OCI-LY7 (cell line): ENCODE measurements at regions not wholly inside any gene's neighbourhood (a gene's known extent, or its start where the extent isn't known, plus 50 kb on each side); places are given as distances from the start of the nearest gene placed in this dataset.

ENCODE experiments used
- BruUV-seq: library from RNA; stranded (reverse); fragments of 400-500 nt; replicated peaks from 2 replicates; lab custom pipeline; 2021; lab: Mats Ljungman, UMichigan
- CTCF ChIA-PET: fragments of 300-600 bp; sonication (Branson Sonifier 250); formaldehyde crosslinking; loops from one replicate; lab custom pipeline; 2022; ENCODE audit warnings: antibody characterized with exemption; ENCODE audit not compliant: unreplicated experiment; lab: Charles Lee
- POLR2A ChIA-PET: fragments of 300-600 bp; sonication (Branson Sonifier 250); formaldehyde crosslinking; loops from one replicate; lab custom pipeline; 2022; ENCODE audit warnings: antibody characterized with exemption; lab: Charles Lee
- DNase-seq: peaks from one replicate; pipeline ENCODE4 v3.0.0-alpha.2; 2015; ENCODE audit warnings: low spot score
- H2AFZ ChIP-seq: fragments of 200-600 bp; sonication (generic), shearing (Covaris generic); 2 replicates; pipeline ENCODE4 v1.6.1; 2014; ENCODE audit warnings: mild to moderate bottlenecking, antibody characterized with exemption, low read length, moderate library complexity
- H3K27ac ChIP-seq: fragments of 200-600 bp; sonication (generic); 2 replicates; pipeline ENCODE4 v1.5.1; 2014; ENCODE audit warnings: mixed run types, low read depth, mild to moderate bottlenecking, moderate library complexity, low read length, inconsistent platforms; ENCODE audit not compliant: poor library complexity, severe bottlenecking
- H3K36me3 ChIP-seq: fragments of 200-600 bp; sonication (generic); 2 replicates; pipeline ENCODE4 v1.6.1; 2014; ENCODE audit warnings: mild to moderate bottlenecking, antibody characterized with exemption, low read length, moderate library complexity, mixed read lengths; ENCODE audit not compliant: insufficient read depth
- H3K4me1 ChIP-seq: fragments of 200-600 bp; sonication (generic); 2 replicates; pipeline ENCODE4 v1.5.1; 2014; ENCODE audit warnings: mild to moderate bottlenecking, low read length; ENCODE audit not compliant: insufficient read depth, poor library complexity, severe bottlenecking
- H3K4me2 ChIP-seq: fragments of 200-600 bp; sonication (generic); 2 replicates; pipeline ENCODE4 v1.6.1; 2014; ENCODE audit warnings: mild to moderate bottlenecking, low read length
- H3K4me3 ChIP-seq: fragments of 200-600 bp; sonication (generic); 2 replicates; pipeline ENCODE4 v1.5.1; 2014; ENCODE audit warnings: mild to moderate bottlenecking, low read depth, low read length; ENCODE audit not compliant: poor library complexity, severe bottlenecking
- H3K79me2 ChIP-seq: fragments of 200-600 bp; sonication (generic); 2 replicates; pipeline ENCODE4 v1.6.1; 2016; ENCODE audit warnings: low read depth, mild to moderate bottlenecking, low read length, moderate library complexity, mixed read lengths; ENCODE audit not compliant: insufficient read depth
- H3K9me2 ChIP-seq: fragments of 200-600 bp; sonication (generic); 2 replicates; pipeline ENCODE4 v1.6.1; 2016; ENCODE audit warnings: mild to moderate bottlenecking, low read length, mixed read lengths; ENCODE audit not compliant: insufficient read depth
- H3K9me3 ChIP-seq: fragments of 200-600 bp; sonication (generic); 2 replicates; pipeline ENCODE4 v1.6.1; 2014; ENCODE audit warnings: mild to moderate bottlenecking, mixed run types, low read length, mixed read lengths
- H4K20me1 ChIP-seq: fragments of 200-600 bp; sonication (generic); 2 replicates; pipeline ENCODE4 v1.6.1; 2014; ENCODE audit warnings: mild to moderate bottlenecking, antibody characterized with exemption, low read length, moderate library complexity, mixed read lengths; ENCODE audit not compliant: insufficient read depth
- EZH2phosphoT487 ChIP-seq: fragments of 200-600 bp; sonication (generic); IDR thresholded peaks from 2 replicates; pipeline ENCODE4 v1.6.1; 2018; ENCODE audit warnings: low read depth, borderline replicate concordance, mild to moderate bottlenecking, mixed run types, antibody characterized with exemption, low read length, moderate library complexity, mixed read lengths
- intact Hi-C: fragments of 100-400 bp; cut with micrococcal nuclease; formaldehyde crosslinking; loops from one replicate; pipeline ENCODE4 v1.10.0; 2022; ENCODE audit not compliant: unreplicated experiment
- TF ChIP-seq, protein P1 (sequence below): fragments of 200-600 bp; sonication (generic); conservative IDR thresholded peaks from 2 replicates; pipeline ENCODE4 v1.5.1; 2014; ENCODE audit warnings: mild to moderate bottlenecking, antibody characterized with exemption, low read length, moderate library complexity, mixed read lengths

DNA sequence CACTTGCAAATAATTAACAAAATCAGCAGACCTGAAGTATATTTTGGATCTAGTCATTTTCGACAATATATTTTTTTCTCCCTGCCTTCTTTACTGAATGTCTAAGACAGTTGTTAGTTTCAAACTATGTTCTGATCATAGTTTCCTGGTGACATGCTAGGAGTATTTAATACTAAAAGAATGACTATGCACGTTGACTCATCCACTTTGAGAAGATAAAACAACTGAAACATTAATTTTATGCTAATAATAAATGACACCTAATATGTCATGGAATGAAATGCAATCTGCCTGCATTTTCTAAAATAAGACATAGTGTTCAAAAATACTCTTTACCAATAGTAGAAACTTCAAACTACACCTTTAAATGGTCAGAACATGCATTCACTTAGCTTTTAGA lies 2123.7 kb upstream of the C9orf72 start:
- no peaks in the 10 kb centered on the region for H3K9me2 ChIP-seq
- no peaks in the 10 kb centered on the region for H3K9me3 ChIP-seq
- ChIA-PET POLR2A (interaction anchor here (0.6 to 0.9 kb wide), 2 partner anchors 9 to 1960 kb away, joined by 3 read pairs; no protein-coding TSS in a partner anchor), CTCF (no interaction called here)
- no peak for DNase-seq
- no peaks in the 10 kb centered on the region for H4K20me1 ChIP-seq
- H3K4me3 ChIP-seq: no peak overlapping the region
- H3K36me3 ChIP-seq: no peaks in the 10 kb centered on the region
- H3K4me2 ChIP-seq: no peak overlapping the region
- H3K27ac ChIP-seq: no peak overlapping the region
- no peak overlapping the region for H2AFZ ChIP-seq
- intact Hi-C loops: loop anchor here (10.0 kb wide), 1 partner anchor 922 kb away; no protein-coding TSS in a partner anchor
- no peak for TF ChIP-seq EZH2phosphoT487
- TF ChIP-seq, protein P1, sequence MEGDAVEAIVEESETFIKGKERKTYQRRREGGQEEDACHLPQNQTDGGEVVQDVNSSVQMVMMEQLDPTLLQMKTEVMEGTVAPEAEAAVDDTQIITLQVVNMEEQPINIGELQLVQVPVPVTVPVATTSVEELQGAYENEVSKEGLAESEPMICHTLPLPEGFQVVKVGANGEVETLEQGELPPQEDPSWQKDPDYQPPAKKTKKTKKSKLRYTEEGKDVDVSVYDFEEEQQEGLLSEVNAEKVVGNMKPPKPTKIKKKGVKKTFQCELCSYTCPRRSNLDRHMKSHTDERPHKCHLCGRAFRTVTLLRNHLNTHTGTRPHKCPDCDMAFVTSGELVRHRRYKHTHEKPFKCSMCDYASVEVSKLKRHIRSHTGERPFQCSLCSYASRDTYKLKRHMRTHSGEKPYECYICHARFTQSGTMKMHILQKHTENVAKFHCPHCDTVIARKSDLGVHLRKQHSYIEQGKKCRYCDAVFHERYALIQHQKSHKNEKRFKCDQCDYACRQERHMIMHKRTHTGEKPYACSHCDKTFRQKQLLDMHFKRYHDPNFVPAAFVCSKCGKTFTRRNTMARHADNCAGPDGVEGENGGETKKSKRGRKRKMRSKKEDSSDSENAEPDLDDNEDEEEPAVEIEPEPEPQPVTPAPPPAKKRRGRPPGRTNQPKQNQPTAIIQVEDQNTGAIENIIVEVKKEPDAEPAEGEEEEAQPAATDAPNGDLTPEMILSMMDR: no peak
- H3K4me1 ChIP-seq: no peaks in the 10 kb centered on the region
- BruUV-seq: no TSS peak
- no peaks in the 10 kb centered on the region for H3K79me2 ChIP-seq

GRCh38 chr9:29701559-29701958 lies 2128.3 kb upstream of the C9orf72 start:
- Histone ChIP-seq H3K4me2 (no peak overlapping the region), H3K9me2 (no peaks in the 10 kb centered on the region), H3K4me3 (no peak overlapping the region), H3K36me3 (no peaks in the 10 kb centered on the region), H3K9me3 (no peaks in the 10 kb centered on the region), H4K20me1 (no peaks in the 10 kb centered on the region), H3K79me2 (no peaks in the 10 kb centered on the region), H3K27ac (no peak overlapping the region), H2AFZ (no peak overlapping the region), H3K4me1 (no peaks in the 10 kb centered on the region)
- CTCF ChIA-PET: no interaction called here
- BruUV-seq: no TSS peak
- intact Hi-C loops: no loop called here
- TF ChIP-seq, protein P1: no peak
- no peak for TF ChIP-seq EZH2phosphoT487
- no peak for DNase-seq
- POLR2A ChIA-PET: no interaction called here

GRCh38 chr9:29701971-29702370 lies 2128.7 kb upstream of the C9orf72 start:
- Histone ChIP-seq H3K27ac (no peak overlapping the region), H3K4me1 (no peaks in the 10 kb centered on the region), H3K79me2 (no peaks in the 10 kb centered on the region), H2AFZ (no peak overlapping the region), H4K20me1 (no peaks in the 10 kb centered on the region), H3K4me2 (no peak overlapping the region), H3K9me2 (no peaks in the 10 kb centered on the region), H3K36me3 (no peaks in the 10 kb centered on the region), H3K4me3 (no peak overlapping the region), H3K9me3 (no peaks in the 10 kb centered on the region)
- TF ChIP-seq EZH2phosphoT487: no peak
- TF ChIP-seq, protein P1: no peak
- no TSS peak for BruUV-seq
- CTCF ChIA-PET: no interaction called here
- no peak for DNase-seq
- intact Hi-C loops: no loop called here
- POLR2A ChIA-PET: interaction anchor here (0.6 kb wide), 1 partner anchor 58 kb away, joined by 4 read pairs; no protein-coding TSS in a partner anchor
